HCT116 (cell line): ENCODE measurements at regions not wholly inside any gene's neighbourhood (a gene's known extent, or its start where the extent isn't known, plus 50 kb on each side); places are given as distances from the start of the nearest gene placed in this dataset.

Experiments used
- ATAC-seq: fragments of 200-7000 bp; cut with Tn5 transposase; 2 replicates; pipeline ENCODE4 v1.9.1; 2020; ENCODE audit warnings: mild to moderate bottlenecking, moderate library complexity
- BruUV-seq: library from RNA; stranded (reverse); fragments of 400-500 nt; replicated peaks from 2 replicates; lab custom pipeline; 2021; lab: Mats Ljungman, UMichigan
- CTCF ChIA-PET: fragments of 300-600 bp; sonication (Branson Sonifier 250); formaldehyde crosslinking; loops from one replicate; lab custom pipeline; 2021; ENCODE audit warnings: antibody characterized with exemption; lab: Charles Lee
- POLR2A ChIA-PET: fragments of 300-600, 350-600 bp; sonication (Branson Sonifier 250); formaldehyde crosslinking; loops from one replicate; lab custom pipeline; 2021; ENCODE audit warnings: antibody characterized with exemption; lab: Charles Lee
- RAD21 ChIA-PET, 2 experiments: fragments of 300-600 bp; sonication (Branson Sonifier 250); formaldehyde crosslinking; loops; one replicate each; lab custom pipeline; 2023; ENCODE audit warnings: low total read pairs in 2 of 2; ENCODE audit not compliant: uncharacterized antibody in 2 of 2, unreplicated experiment in 2 of 2, low non-redundant PET in 1 of 2; lab: Charles Lee
- DNase-seq: peaks from one replicate; pipeline ENCODE4 v3.0.0-alpha.2; 2010; ENCODE audit warnings: low read depth, low spot score
- H2AFZ ChIP-seq: fragments of 200-600 bp; shearing (Covaris generic), sonication (generic); 2 replicates; pipeline ENCODE4 v1.6.1; 2017; ENCODE audit warnings: low read depth, mixed run types, mixed read lengths, antibody characterized with exemption, low read length; ENCODE audit not compliant: poor library complexity, severe bottlenecking
- H3K27ac ChIP-seq: 2 replicates; pipeline ENCODE4 v1.5.1; 2012; ENCODE audit warnings: low read depth, low read length
- H3K27me3 ChIP-seq: fragments of 200-600 bp; sonication (generic); 2 replicates; pipeline ENCODE4 v1.6.1; 2016; ENCODE audit warnings: mixed run types, low read length, mixed read lengths; ENCODE audit not compliant: insufficient read depth
- H3K36me3 ChIP-seq, 2 experiments: fragments of 200-500 bp in 1 of 2; fragments of 200-600 bp in 1 of 2; sonication (Bioruptor generic) in 1 of 2; sonication (generic) in 1 of 2; 2 replicates each; pipeline versions ENCODE4 v1.5.1 to v1.6.1; 2014 to 2016; ENCODE audit warnings: low read length in 2 of 2, inconsistent platforms in 1 of 2, mixed read lengths in 1 of 2, mixed run types in 1 of 2; ENCODE audit not compliant: insufficient read depth in 2 of 2, control insufficient read depth in 1 of 2
- H3K4me1 ChIP-seq, 2 experiments: fragments of 200-600 bp in 1 of 2; sonication (generic) in 1 of 2; 2 replicates each; pipeline versions ENCODE4 v1.5.1 to v1.6.1; 2012 to 2017; ENCODE audit warnings: low read length in 2 of 2, inconsistent platforms in 1 of 2, mild to moderate bottlenecking in 1 of 2, mixed read lengths in 1 of 2, mixed run types in 1 of 2, moderate library complexity in 1 of 2; ENCODE audit not compliant: insufficient read depth in 2 of 2, control insufficient read depth in 1 of 2
- H3K4me2 ChIP-seq: fragments of 200-600 bp; sonication (generic); 2 replicates; pipeline ENCODE4 v1.6.1; 2017; ENCODE audit warnings: mixed run types, low read length, mixed read lengths
- H3K4me3 ChIP-seq, 2 experiments: fragments of 200-600 bp in 1 of 2; sonication (generic) in 1 of 2; replicated peaks in 1 of 2; 2 replicates each; pipeline ENCODE4 v1.5.1; 2011 to 2016; ENCODE audit warnings: low read length in 2 of 2, control low read depth in 1 of 2, low read depth in 1 of 2, mild to moderate bottlenecking in 1 of 2, mixed read lengths in 1 of 2, mixed run types in 1 of 2
- H3K79me2 ChIP-seq: fragments of 200-600 bp; sonication (generic); 2 replicates; pipeline ENCODE4 v1.6.1; 2017; ENCODE audit warnings: mild to moderate bottlenecking, mixed run types, low read length, moderate library complexity, mixed read lengths; ENCODE audit not compliant: insufficient read depth
- H3K9ac ChIP-seq: fragments of 200-600 bp; sonication (generic); 2 replicates; pipeline ENCODE4 v1.6.1; 2016; ENCODE audit warnings: low read length, mixed read lengths
- H3K9me2 ChIP-seq: fragments of 200-600 bp; sonication (generic), shearing (Covaris generic); 2 replicates; pipeline ENCODE4 v1.6.1; 2017; ENCODE audit warnings: mixed run types, mild to moderate bottlenecking, moderate library complexity; ENCODE audit not compliant: insufficient read depth
- H3K9me3 ChIP-seq, 2 experiments: fragments of 200-500 bp in 1 of 2; fragments of 200-600 bp in 1 of 2; sonication (Bioruptor generic) in 1 of 2; sonication (generic) in 1 of 2; 2 replicates each; pipeline ENCODE4 v1.6.1; 2014 to 2017; ENCODE audit warnings: low read length in 2 of 2, mixed read lengths in 2 of 2, inconsistent platforms in 1 of 2, low read depth in 1 of 2, mild to moderate bottlenecking in 1 of 2, mixed run types in 1 of 2, moderate library complexity in 1 of 2; ENCODE audit not compliant: control insufficient read depth in 1 of 2, insufficient read depth in 1 of 2
- H4K20me1 ChIP-seq: fragments of 200-600 bp; sonication (generic), shearing (Covaris generic); 2 replicates; pipeline ENCODE4 v1.6.1; 2017; ENCODE audit warnings: mixed run types, mild to moderate bottlenecking, moderate library complexity; ENCODE audit not compliant: insufficient read depth
- CBX3 ChIP-seq: IDR thresholded peaks from 2 replicates; pipeline ENCODE4 v1.6.1; 2012; ENCODE audit warnings: low read depth
- EGR1 ChIP-seq: IDR thresholded peaks from 2 replicates; pipeline ENCODE4 v1.6.1; 2012; ENCODE audit warnings: low read depth
- ELF1 ChIP-seq: IDR thresholded peaks from 2 replicates; pipeline ENCODE4 v1.6.1; 2012; ENCODE audit warnings: low read depth, borderline replicate concordance
- EZH2 ChIP-seq: fragments of 200-600 bp; sonication (generic); IDR thresholded peaks from 2 replicates; pipeline ENCODE4 v1.6.1; 2017; ENCODE audit warnings: antibody characterized with exemption, mixed run types
- EZH2phosphoT487 ChIP-seq: fragments of 200-600 bp; IDR thresholded peaks from 2 replicates; pipeline ENCODE4 v1.6.1; 2018; ENCODE audit warnings: antibody characterized with exemption, borderline replicate concordance
- FOSL1 ChIP-seq: IDR thresholded peaks from 2 replicates; pipeline ENCODE4 v1.6.1; 2012; ENCODE audit warnings: low read depth
- POLR2A ChIP-seq: IDR thresholded peaks from 2 replicates; pipeline ENCODE4 v1.7.0; 2011; ENCODE audit warnings: borderline replicate concordance; ENCODE audit not compliant: insufficient read depth, insufficient read length; ENCODE audit errors: extremely low read depth
- RAD21 ChIP-seq: IDR thresholded peaks from 2 replicates; pipeline ENCODE4 v1.6.1; 2012; ENCODE audit warnings: low read depth, mild to moderate bottlenecking
- SIN3A ChIP-seq: IDR thresholded peaks from 2 replicates; pipeline ENCODE4 v1.6.1; 2012; ENCODE audit warnings: low read depth
- SP1 ChIP-seq: IDR thresholded peaks from 2 replicates; pipeline ENCODE4 v1.6.1; 2012; ENCODE audit warnings: low read depth
- SRF ChIP-seq: IDR thresholded peaks from 2 replicates; pipeline ENCODE4 v1.6.1; 2012; ENCODE audit warnings: low read depth
- YY1 ChIP-seq: IDR thresholded peaks from 2 replicates; pipeline ENCODE4 v1.6.1; 2011; ENCODE audit warnings: low read length, low read depth, moderate library complexity, mild to moderate bottlenecking; ENCODE audit not compliant: insufficient replicate concordance; ENCODE audit errors: extremely low read depth
- ZFX ChIP-seq: fragments of 450-650 bp; IDR thresholded peaks from 2 replicates; pipeline ENCODE4 v1.6.1; 2017
- intact Hi-C: fragments of 100-400 bp; cut with micrococcal nuclease; formaldehyde crosslinking; loops from 2 replicates; pipeline ENCODE4 v1.10.0; 2022
- TF ChIP-seq, protein P1 (sequence below), 3 experiments: fragments of 200-600 bp in 1 of 3; sonication (generic) in 1 of 3; IDR thresholded peaks in 2 of 3; conservative IDR thresholded peaks in 1 of 3; 2 replicates each; pipeline ENCODE4 v1.5.1; 2012 to 2017; ENCODE audit warnings: low read depth in 2 of 3, low read length in 2 of 3, antibody characterized with exemption in 1 of 3, borderline replicate concordance in 1 of 3, control low read depth in 1 of 3, mild to moderate bottlenecking in 1 of 3, mixed read lengths in 1 of 3, mixed run types in 1 of 3, moderate library complexity in 1 of 3; ENCODE audit not compliant: insufficient read depth in 1 of 3
- TF ChIP-seq, protein P2 (sequence below): IDR thresholded peaks from 2 replicates; pipeline ENCODE4 v1.6.1; 2012; ENCODE audit warnings: low read depth
- TF ChIP-seq, protein P3 (sequence below): IDR thresholded peaks from 2 replicates; pipeline ENCODE4 v1.6.1; 2011; ENCODE audit warnings: mild to moderate bottlenecking, low read length, moderate library complexity; ENCODE audit not compliant: insufficient replicate concordance; ENCODE audit errors: extremely low read depth

DNA sequence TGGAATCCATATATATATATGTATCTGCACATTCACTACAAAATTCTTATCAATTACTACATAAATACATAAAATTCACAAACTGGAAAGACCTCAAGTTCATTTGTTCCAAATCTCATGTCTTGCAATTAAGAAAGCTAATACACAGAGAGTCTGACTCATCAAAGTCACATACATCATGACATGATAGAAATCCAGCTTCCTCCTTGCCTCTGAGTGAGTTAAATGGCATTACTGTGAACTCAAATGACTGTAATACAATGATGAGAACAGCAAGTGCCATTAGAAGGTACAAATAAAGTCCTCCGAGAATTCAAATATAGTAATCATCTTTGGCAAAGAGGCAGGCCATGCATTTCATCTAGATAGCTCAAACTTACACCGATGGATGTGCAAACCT, 55.1 kb upstream of the AGTR1 start:
- H4K20me1 ChIP-seq = no peaks in the 10 kb centered on the region
- POLR2A ChIA-PET = no interaction called here
- ATAC-seq (no peak), DNase-seq (no peak)
- peaks cover 3 to 5% of the 10 kb centered on the region in 2 experiments for H3K4me1 ChIP-seq
- no TSS peak for BruUV-seq
- CTCF ChIA-PET = no interaction called here
- RAD21 ChIA-PET = no interaction called here
- H3K27me3 ChIP-seq = no peaks in the 10 kb centered on the region
- H3K4me2 ChIP-seq = no peak overlapping the region
- H3K4me3 ChIP-seq = no peak overlapping the region
- H3K79me2 ChIP-seq = no peaks in the 10 kb centered on the region
- H3K36me3 ChIP-seq = no peaks in the 10 kb centered on the region
- H3K9me3 ChIP-seq = no peaks in the 10 kb centered on the region
- H2AFZ ChIP-seq = no peak overlapping the region
- no peak overlapping the region for H3K27ac ChIP-seq
- intact Hi-C loops = no loop called here
- no peak for TF ChIP-seq EZH2
- no peak for TF ChIP-seq POLR2A
- no peak for TF ChIP-seq SIN3A
- TF ChIP-seq RAD21 = no peak
- no peak for TF ChIP-seq FOSL1
- TF ChIP-seq ELF1 = no peak
- TF ChIP-seq, protein P1, sequence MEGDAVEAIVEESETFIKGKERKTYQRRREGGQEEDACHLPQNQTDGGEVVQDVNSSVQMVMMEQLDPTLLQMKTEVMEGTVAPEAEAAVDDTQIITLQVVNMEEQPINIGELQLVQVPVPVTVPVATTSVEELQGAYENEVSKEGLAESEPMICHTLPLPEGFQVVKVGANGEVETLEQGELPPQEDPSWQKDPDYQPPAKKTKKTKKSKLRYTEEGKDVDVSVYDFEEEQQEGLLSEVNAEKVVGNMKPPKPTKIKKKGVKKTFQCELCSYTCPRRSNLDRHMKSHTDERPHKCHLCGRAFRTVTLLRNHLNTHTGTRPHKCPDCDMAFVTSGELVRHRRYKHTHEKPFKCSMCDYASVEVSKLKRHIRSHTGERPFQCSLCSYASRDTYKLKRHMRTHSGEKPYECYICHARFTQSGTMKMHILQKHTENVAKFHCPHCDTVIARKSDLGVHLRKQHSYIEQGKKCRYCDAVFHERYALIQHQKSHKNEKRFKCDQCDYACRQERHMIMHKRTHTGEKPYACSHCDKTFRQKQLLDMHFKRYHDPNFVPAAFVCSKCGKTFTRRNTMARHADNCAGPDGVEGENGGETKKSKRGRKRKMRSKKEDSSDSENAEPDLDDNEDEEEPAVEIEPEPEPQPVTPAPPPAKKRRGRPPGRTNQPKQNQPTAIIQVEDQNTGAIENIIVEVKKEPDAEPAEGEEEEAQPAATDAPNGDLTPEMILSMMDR (IDR thresholded peaks at IDR 0.05 in 2 of 3, conservative IDR thresholded peaks at IDR 0.05 in 1 of 3; ENCODE audit: borderline replicate concordance in 1 of 3, insufficient read depth in 1 of 3, low read depth in 2 of 3, low read length in 2 of 3) = no peak
- TF ChIP-seq SRF = no peak
- TF ChIP-seq YY1 = no peak
- TF ChIP-seq CBX3 = no peak
- TF ChIP-seq EGR1 = no peak
- no peak for TF ChIP-seq SP1
- TF ChIP-seq ZFX = no peak
- TF ChIP-seq, protein P2, sequence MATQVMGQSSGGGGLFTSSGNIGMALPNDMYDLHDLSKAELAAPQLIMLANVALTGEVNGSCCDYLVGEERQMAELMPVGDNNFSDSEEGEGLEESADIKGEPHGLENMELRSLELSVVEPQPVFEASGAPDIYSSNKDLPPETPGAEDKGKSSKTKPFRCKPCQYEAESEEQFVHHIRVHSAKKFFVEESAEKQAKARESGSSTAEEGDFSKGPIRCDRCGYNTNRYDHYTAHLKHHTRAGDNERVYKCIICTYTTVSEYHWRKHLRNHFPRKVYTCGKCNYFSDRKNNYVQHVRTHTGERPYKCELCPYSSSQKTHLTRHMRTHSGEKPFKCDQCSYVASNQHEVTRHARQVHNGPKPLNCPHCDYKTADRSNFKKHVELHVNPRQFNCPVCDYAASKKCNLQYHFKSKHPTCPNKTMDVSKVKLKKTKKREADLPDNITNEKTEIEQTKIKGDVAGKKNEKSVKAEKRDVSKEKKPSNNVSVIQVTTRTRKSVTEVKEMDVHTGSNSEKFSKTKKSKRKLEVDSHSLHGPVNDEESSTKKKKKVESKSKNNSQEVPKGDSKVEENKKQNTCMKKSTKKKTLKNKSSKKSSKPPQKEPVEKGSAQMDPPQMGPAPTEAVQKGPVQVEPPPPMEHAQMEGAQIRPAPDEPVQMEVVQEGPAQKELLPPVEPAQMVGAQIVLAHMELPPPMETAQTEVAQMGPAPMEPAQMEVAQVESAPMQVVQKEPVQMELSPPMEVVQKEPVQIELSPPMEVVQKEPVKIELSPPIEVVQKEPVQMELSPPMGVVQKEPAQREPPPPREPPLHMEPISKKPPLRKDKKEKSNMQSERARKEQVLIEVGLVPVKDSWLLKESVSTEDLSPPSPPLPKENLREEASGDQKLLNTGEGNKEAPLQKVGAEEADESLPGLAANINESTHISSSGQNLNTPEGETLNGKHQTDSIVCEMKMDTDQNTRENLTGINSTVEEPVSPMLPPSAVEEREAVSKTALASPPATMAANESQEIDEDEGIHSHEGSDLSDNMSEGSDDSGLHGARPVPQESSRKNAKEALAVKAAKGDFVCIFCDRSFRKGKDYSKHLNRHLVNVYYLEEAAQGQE = no peak
- TF ChIP-seq EZH2phosphoT487 = no peak
- TF ChIP-seq, protein P3, sequence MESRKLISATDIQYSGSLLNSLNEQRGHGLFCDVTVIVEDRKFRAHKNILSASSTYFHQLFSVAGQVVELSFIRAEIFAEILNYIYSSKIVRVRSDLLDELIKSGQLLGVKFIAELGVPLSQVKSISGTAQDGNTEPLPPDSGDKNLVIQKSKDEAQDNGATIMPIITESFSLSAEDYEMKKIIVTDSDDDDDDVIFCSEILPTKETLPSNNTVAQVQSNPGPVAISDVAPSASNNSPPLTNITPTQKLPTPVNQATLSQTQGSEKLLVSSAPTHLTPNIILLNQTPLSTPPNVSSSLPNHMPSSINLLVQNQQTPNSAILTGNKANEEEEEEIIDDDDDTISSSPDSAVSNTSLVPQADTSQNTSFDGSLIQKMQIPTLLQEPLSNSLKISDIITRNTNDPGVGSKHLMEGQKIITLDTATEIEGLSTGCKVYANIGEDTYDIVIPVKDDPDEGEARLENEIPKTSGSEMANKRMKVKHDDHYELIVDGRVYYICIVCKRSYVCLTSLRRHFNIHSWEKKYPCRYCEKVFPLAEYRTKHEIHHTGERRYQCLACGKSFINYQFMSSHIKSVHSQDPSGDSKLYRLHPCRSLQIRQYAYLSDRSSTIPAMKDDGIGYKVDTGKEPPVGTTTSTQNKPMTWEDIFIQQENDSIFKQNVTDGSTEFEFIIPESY = no peak
- TF ChIP-seq, all 23 proteins: peak for 0
- no peak overlapping the region for H3K9ac ChIP-seq
- H3K9me2 ChIP-seq = no peaks in the 10 kb centered on the region
